Spleen (tissue), 11 donors: ENCODE measurements at regions not wholly inside any gene's neighbourhood (a gene's known extent, or its start where the extent isn't known, plus 50 kb on each side); places are given as distances from the start of the nearest gene placed in this dataset.

Experiments
- DNase-seq: peaks from one replicate; pipeline ENCODE4 v3.0.0-alpha.2; 2020
- H3K27ac ChIP-seq, 8 donors: fragments of 200-600 bp; sonication (generic) in 7 of 8; 1 replicate in 4 of 8; 2 replicates in 4 of 8; pipeline versions ENCODE4 v1.5.0 to v1.8.0; 2016 to 2021; ENCODE audit warnings: inconsistent platforms in 4 of 8, mild to moderate bottlenecking in 4 of 8, moderate library complexity in 1 of 8
- H3K27me3 ChIP-seq, 7 donors: fragments of 200-600 bp; sonication (generic) in 6 of 7; replicated peaks in 1 of 7; 1 replicate in 4 of 7; 2 replicates in 3 of 7; pipeline versions ENCODE4 v1.5.0 to v1.8.0; 2016 to 2021; ENCODE audit warnings: inconsistent platforms in 3 of 7, mild to moderate bottlenecking in 1 of 7
- H3K36me3 ChIP-seq, 6 donors: fragments of 200-600 bp; sonication (generic) in 5 of 6; 1 replicate in 4 of 6; 2 replicates in 2 of 6; pipeline versions ENCODE4 v1.5.0 to v1.8.0; 2016 to 2021; ENCODE audit warnings: inconsistent platforms in 2 of 6
- H3K4me1 ChIP-seq, 6 donors: fragments of 200-600 bp; sonication (generic) in 5 of 6; 1 replicate in 3 of 6; 2 replicates in 3 of 6; pipeline versions ENCODE4 v1.5.0 to v1.8.0; 2016 to 2021; ENCODE audit warnings: inconsistent platforms in 3 of 6
- H3K4me3 ChIP-seq, 8 donors: fragments of 200-600 bp; sonication (generic) in 7 of 8; 1 replicate in 4 of 8; 2 replicates in 4 of 8; pipeline versions ENCODE4 v1.5.0 to v1.8.0; 2016 to 2021; ENCODE audit warnings: inconsistent platforms in 4 of 8, mild to moderate bottlenecking in 4 of 8, moderate library complexity in 2 of 8
- H3K9me3 ChIP-seq, 8 donors: fragments of 200-600 bp; sonication (generic) in 7 of 8; 1 replicate in 4 of 8; 2 replicates in 4 of 8; pipeline versions ENCODE4 v1.5.0 to v1.8.0; 2016 to 2021; ENCODE audit warnings: inconsistent platforms in 4 of 8
- CTCF ChIP-seq, 11 experiments: fragments of 200-600 bp in 7 of 11; fragments of 450-650 bp in 4 of 11; sonication (generic) in 4 of 11; IDR thresholded peaks in 8 of 11; conservative IDR thresholded peaks in 3 of 11; 1 replicate in 7 of 11; 2 replicates in 4 of 11; pipeline versions ENCODE4 v1.4.0 to v1.8.0; 2016 to 2021; ENCODE audit warnings: antibody characterized with exemption in 11 of 11, inconsistent platforms in 4 of 11, mild to moderate bottlenecking in 1 of 11
- POLR2A ChIP-seq, 3 donors: fragments of 450-650 bp; IDR thresholded peaks; one replicate each; pipeline ENCODE4 v1.5.1; 2017; ENCODE audit warnings: antibody characterized with exemption in 3 of 3, mild to moderate bottlenecking in 1 of 3
- POLR2AphosphoS5 ChIP-seq, 3 donors: sonication (generic); formaldehyde crosslinking; IDR thresholded peaks; one replicate each; pipeline ENCODE4 v1.5.1; 2017; ENCODE audit warnings: antibody characterized with exemption in 3 of 3
- WGBS, 5 donors: extraction: QIAGEN DNeasy Blood & Tissue Kit in 3 of 5; methylation state at CpG; one replicate each; pipeline versions ENCODE4 v1.1.5 to v1.1.7; 2013 to 2018; 5-methylcytosine and 5-hydroxymethylcytosine counted together
- intact Hi-C: fragments of 100-400 bp; cut with DNase I; formaldehyde crosslinking; loops from one replicate; pipeline ENCODE4 v1.15.0; 2023; ENCODE audit warnings: low total_unique reads
- donor health status: healthy with polysubstance abuse.
- donor health status: DM: no; HTN: no; CAD: no; lungs with moderate emphysema.
- donor health status: DM: no; HTN: no; CAD: no.
- donor health status: Bipolar disorder and iron deficiency.
- donor health status: healthy.
- donor health status: DM: no; HTN: no; CAD: no.
- donor health status: DM: yes; HTN: yes; CAD: no.

DNA sequence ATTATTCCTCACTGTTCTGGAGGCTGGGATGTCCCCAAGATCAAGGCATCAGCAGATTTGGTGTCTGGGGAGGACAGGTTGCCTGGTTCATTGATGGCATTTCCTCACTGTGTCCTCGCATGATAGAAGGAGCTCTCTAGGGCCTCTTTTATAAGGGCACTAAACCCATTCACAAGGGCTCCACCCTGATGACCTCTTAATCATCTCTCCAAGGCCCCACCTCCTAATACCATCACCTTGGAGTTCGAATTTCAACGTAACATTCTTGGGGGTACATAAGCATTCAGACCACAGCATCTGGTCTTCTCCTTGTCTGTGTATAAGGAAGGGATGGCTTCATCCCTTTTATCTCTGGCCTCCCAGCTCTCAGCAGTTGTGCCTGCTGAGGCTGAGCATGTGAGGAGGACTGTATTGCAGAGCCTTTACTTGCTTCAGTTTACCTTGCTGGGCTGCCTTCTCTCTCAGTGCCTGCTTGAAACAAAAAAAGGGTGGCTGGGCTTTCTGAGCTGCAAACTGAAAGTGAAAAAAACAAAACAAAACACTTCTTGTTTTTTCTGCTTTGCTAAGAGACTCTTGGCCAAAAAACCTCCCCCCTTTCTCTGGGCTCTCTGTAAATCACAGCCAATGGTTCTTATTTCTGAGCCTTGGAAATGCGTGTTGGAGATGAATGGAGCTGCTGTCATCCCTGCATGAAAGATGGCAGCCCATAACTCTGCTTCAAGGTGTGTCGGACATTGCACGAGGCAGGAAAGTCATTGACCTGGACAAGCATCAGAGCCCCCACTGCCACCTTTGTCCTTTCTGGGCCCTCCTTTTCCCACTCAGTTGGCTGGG lies 75.8 kb downstream of the RHOU start:
- intact Hi-C loops, result no loop called here
- Histone ChIP-seq H3K27ac (peak overlapping the region in 4 of 8 donors; percentile 26 to 62 (median 39)), H3K4me1 (peaks cover 0 to 17% (median 13%) of the 10 kb centered on the region in 6 donors), H3K4me3 (no peak overlapping the region), H3K27me3 (no peaks in the 10 kb centered on the region), H3K36me3 (no peaks in the 10 kb centered on the region), H3K9me3 (no peaks in the 10 kb centered on the region)
- TF ChIP-seq POLR2AphosphoS5 (IDR thresholded peaks at IDR 0.05) (no peak), CTCF (IDR thresholded peaks at IDR 0.05 in 8 of 11, conservative IDR thresholded peaks at IDR 0.05 in 3 of 11) (no peak), POLR2A (IDR thresholded peaks at IDR 0.05) (no peak)
- WGBS, 5 donors, result 76 to 87% (median 80%) methylated on average over 6 of the region's 6 CpGs
- no peak for DNase-seq

GRCh38 chr1:228811712-228812305 lies 76.5 kb downstream of the RHOU start:
- intact Hi-C loops, result no loop called here
- Histone ChIP-seq H3K4me3 (no peak overlapping the region), H3K27ac (peak overlapping the region in 4 of 8 donors; percentile 26 to 62 (median 39)), H3K36me3 (no peaks in the 10 kb centered on the region), H3K4me1 (peaks cover 0 to 17% (median 13%) of the 10 kb centered on the region in 6 donors), H3K27me3 (no peaks in the 10 kb centered on the region), H3K9me3 (no peaks in the 10 kb centered on the region)
- no peak for DNase-seq
- TF ChIP-seq POLR2A (IDR thresholded peaks at IDR 0.05) (no peak), POLR2AphosphoS5 (IDR thresholded peaks at IDR 0.05) (no peak), CTCF (IDR thresholded peaks at IDR 0.05 in 8 of 11, conservative IDR thresholded peaks at IDR 0.05 in 3 of 11) (no peak)
- WGBS, 5 donors, result 90 to 94% (median 92%) methylated on average over 11 of the region's 11 CpGs

GRCh38 chr1:228812961-228813360 lies 77.7 kb downstream of the RHOU start:
- H3K27me3 ChIP-seq, result no peaks in the 10 kb centered on the region
- H3K9me3 ChIP-seq, result no peaks in the 10 kb centered on the region
- TF ChIP-seq POLR2A (IDR thresholded peaks at IDR 0.05) (no peak), CTCF (IDR thresholded peaks at IDR 0.05 in 8 of 11, conservative IDR thresholded peaks at IDR 0.05 in 3 of 11) (no peak)
- no peak overlapping the region for H3K27ac ChIP-seq
- peaks cover 0 to 17% (median 13%) of the 10 kb centered on the region in 6 donors for H3K4me1 ChIP-seq
- H3K36me3 ChIP-seq, result no peaks in the 10 kb centered on the region
- H3K4me3 ChIP-seq, result no peak overlapping the region
- no peak for DNase-seq
- intact Hi-C loops, result no loop called here

- Histone ChIP-seq H3K36me3 (no peaks in the 10 kb centered on the region), H3K9me3 (no peaks in the 10 kb centered on the region), H3K4me3 (no peak overlapping the region), H3K4me1 (peaks cover 0 to 17% (median 13%) of the 10 kb centered on the region in 6 donors), H3K27me3 (no peaks in the 10 kb centered on the region), H3K27ac (no peak overlapping the region)
- TF ChIP-seq CTCF (IDR thresholded peaks at IDR 0.05 in 8 of 11, conservative IDR thresholded peaks at IDR 0.05 in 3 of 11) (no peak), POLR2A (IDR thresholded peaks at IDR 0.05) (no peak), POLR2AphosphoS5 (IDR thresholded peaks at IDR 0.05) (no peak)
- intact Hi-C loops, result no loop called here
- DNase-seq, result no peak
- 47 to 76% (median 65%) methylated on average over 4 of the region's 4 CpGs for WGBS, 5 donors
Measured at GRCh38 chr1:228814176-228814575, 78.9 kb downstream of the RHOU start.
